ENCODE measurements at regions not wholly inside any gene's neighbourhood (a gene's known extent, or its start where the extent isn't known, plus 50 kb on each side); places are given as distances from the start of the nearest gene placed in this dataset.

DNA sequence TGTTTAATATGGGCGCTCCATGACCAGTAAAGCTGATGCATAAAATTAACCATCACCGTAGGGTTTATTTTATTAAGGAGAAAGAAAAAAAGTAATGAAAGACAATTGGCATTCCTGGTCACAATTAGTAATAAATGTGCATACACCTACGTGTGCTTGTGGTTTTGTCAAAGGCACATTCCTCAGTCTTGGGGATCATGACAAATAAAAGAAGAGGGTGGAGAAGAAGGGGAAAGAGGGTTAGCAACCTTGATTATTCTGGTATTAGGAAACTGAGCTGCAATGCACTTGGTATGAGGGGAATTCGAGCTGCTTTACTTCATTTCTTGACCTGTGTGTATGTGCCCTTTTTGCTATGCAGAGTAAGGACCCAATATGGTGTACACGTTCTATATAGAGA lies 1798.3 kb upstream of the PCDH7 start:
- TF ChIP-seq, protein P1, sequence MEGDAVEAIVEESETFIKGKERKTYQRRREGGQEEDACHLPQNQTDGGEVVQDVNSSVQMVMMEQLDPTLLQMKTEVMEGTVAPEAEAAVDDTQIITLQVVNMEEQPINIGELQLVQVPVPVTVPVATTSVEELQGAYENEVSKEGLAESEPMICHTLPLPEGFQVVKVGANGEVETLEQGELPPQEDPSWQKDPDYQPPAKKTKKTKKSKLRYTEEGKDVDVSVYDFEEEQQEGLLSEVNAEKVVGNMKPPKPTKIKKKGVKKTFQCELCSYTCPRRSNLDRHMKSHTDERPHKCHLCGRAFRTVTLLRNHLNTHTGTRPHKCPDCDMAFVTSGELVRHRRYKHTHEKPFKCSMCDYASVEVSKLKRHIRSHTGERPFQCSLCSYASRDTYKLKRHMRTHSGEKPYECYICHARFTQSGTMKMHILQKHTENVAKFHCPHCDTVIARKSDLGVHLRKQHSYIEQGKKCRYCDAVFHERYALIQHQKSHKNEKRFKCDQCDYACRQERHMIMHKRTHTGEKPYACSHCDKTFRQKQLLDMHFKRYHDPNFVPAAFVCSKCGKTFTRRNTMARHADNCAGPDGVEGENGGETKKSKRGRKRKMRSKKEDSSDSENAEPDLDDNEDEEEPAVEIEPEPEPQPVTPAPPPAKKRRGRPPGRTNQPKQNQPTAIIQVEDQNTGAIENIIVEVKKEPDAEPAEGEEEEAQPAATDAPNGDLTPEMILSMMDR (IDR thresholded peaks at IDR 0.05): no peak
- no peak for TF ChIP-seq ZFX (IDR thresholded peaks at IDR 0.05; ENCODE audit: borderline replicate concordance)
